Endothelial cell (in vitro differentiated cells): ENCODE measurements at regions not wholly inside any gene's neighbourhood (a gene's known extent, or its start where the extent isn't known, plus 50 kb on each side); places are given as distances from the start of the nearest gene placed in this dataset.

Experiments
- DNase-seq: peaks from one replicate; pipeline ENCODE4 v3.0.0; 2021; ENCODE audit warnings: low spot score
- H3K27ac Mint-ChIP-seq: one replicate; pipeline ENCODE4 v1.8.0; 2021; ENCODE audit warnings: mixed read lengths, inconsistent platforms; ENCODE audit not compliant: unreplicated experiment
- H3K27me3 Mint-ChIP-seq: one replicate; pipeline ENCODE4 v1.8.0; 2021; ENCODE audit warnings: mild to moderate bottlenecking, moderate library complexity, mixed read lengths, inconsistent platforms; ENCODE audit not compliant: unreplicated experiment
- H3K36me3 Mint-ChIP-seq: one replicate; pipeline ENCODE4 v1.8.0; 2021; ENCODE audit warnings: mild to moderate bottlenecking, low read depth, mixed read lengths, inconsistent platforms; ENCODE audit not compliant: unreplicated experiment
- H3K4me1 Mint-ChIP-seq: one replicate; pipeline ENCODE4 v1.8.0; 2021; ENCODE audit warnings: mild to moderate bottlenecking, mixed read lengths, inconsistent platforms; ENCODE audit not compliant: unreplicated experiment
- H3K4me3 Mint-ChIP-seq: one replicate; pipeline ENCODE4 v1.8.0; 2021; ENCODE audit warnings: mild to moderate bottlenecking, mixed read lengths, inconsistent platforms; ENCODE audit not compliant: unreplicated experiment
- H3K9me3 Mint-ChIP-seq: one replicate; pipeline ENCODE4 v1.8.0; 2021; ENCODE audit warnings: mixed read lengths, inconsistent platforms; ENCODE audit not compliant: unreplicated experiment
- TF ChIP-seq, protein P1 (sequence below): fragments of 200-600 bp; sonication (generic); IDR thresholded peaks from one replicate; pipeline ENCODE4 v1.5.0; 2021; ENCODE audit warnings: antibody characterized with exemption; ENCODE audit not compliant: unreplicated experiment

DNA sequence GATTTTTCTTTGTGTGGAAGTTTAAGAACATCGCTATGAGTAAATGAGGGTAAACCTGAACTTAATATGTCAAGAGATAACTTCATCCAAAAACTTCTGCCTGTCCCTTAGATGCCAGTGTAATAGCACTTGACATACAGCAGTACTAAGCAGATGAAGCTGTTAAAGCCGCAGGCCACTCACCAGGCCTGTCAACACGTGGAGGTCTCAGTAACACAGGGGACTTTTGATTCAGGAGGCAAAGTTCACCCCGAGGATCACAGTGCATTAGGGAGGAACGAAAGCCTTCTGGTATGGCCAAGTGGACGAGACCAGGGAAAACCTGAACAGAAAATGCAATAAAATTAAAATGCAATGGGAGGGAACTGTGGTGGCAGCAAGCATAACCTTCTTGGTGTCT, 235.7 kb downstream of the CHD9NB start:
- TF ChIP-seq, protein P1, sequence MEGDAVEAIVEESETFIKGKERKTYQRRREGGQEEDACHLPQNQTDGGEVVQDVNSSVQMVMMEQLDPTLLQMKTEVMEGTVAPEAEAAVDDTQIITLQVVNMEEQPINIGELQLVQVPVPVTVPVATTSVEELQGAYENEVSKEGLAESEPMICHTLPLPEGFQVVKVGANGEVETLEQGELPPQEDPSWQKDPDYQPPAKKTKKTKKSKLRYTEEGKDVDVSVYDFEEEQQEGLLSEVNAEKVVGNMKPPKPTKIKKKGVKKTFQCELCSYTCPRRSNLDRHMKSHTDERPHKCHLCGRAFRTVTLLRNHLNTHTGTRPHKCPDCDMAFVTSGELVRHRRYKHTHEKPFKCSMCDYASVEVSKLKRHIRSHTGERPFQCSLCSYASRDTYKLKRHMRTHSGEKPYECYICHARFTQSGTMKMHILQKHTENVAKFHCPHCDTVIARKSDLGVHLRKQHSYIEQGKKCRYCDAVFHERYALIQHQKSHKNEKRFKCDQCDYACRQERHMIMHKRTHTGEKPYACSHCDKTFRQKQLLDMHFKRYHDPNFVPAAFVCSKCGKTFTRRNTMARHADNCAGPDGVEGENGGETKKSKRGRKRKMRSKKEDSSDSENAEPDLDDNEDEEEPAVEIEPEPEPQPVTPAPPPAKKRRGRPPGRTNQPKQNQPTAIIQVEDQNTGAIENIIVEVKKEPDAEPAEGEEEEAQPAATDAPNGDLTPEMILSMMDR, result no peak
- Mint-ChIP-seq H3K4me1 (peaks cover 3% of the 10 kb centered on the region), H3K36me3 (no peaks in the 10 kb centered on the region), H3K4me3 (no peak overlapping the region), H3K9me3 (no peaks in the 10 kb centered on the region), H3K27ac (no peak overlapping the region), H3K27me3 (peaks cover 4% of the 10 kb centered on the region)
- DNase-seq, result no peak

DNA sequence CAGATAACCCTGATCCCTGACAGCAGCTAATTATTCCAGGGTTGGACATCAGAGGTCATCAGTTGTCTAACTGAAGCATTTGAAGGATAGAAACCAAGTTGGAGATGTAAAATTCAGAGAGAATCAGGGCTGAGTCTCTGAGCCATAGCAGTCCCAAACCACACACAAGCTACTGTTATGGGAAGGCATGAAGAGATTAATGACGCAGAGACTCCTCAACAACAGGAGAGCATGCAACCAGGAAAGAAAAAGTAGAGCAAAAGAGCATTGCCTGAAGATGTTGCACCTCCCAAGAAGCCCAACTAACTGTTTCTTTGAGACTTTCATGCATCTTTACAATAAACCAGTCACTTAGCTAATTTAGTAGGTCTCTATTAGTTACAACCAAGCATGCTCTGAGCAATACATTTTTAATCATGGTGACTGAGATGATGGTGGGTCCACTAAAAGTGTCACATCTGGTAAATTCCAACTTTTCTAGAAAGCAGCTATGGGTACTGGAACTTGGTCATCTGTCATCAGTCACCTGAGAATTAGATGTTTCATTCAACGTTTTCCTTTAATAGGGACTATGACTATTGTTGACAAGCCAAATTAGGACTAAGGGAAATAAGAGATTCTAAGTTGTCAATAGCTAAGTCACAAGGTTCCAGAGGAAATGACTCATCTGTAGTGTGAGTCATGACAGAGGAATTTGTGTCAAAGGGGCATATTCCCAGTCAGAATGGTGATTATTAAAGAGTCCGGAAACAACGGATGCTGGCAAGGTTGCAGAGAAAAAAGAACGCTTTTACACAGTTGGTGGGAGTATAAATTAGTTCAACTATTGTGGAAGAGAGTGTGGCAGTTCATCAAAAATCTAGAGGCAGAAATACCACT, 239.8 kb downstream of the CHD9NB start:
- H3K27me3 Mint-ChIP-seq, result peaks cover 2% of the 10 kb centered on the region
- no peak for DNase-seq
- no peak overlapping the region for H3K4me3 Mint-ChIP-seq
- H3K27ac Mint-ChIP-seq, result no peak overlapping the region
- H3K9me3 Mint-ChIP-seq, result peaks cover 5% of the 10 kb centered on the region
- H3K4me1 Mint-ChIP-seq, result no peaks in the 10 kb centered on the region
- peaks cover 3% of the 10 kb centered on the region for H3K36me3 Mint-ChIP-seq
- TF ChIP-seq, protein P1, result no peak

DNA sequence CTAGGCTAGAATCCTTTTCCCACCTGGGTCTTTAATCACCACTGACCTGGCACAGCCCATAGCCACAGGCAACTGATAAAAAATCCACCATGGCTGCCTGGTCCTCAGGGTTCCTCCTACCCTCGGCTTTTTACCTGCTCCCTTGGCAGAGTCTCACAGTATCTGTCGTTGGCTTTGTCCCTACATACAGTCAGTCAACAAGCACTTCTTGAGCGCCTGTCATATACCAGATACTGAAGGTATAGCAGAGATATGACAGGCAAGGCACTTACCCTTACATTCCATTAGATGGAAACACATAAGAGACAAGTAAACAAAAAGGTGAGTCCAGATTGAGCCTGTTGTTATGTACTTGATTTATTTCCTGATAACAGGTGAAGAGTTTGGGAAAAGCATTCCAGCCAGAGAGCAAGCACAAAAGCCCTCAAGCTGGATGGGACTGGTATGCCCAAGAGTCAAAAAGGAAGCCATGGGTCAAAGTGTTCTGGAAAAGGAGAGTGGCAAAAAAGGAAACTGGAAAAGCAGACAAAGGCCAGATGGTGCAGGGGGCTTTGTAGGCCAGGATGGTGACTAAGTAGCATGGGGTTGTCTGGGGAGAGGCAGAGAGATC, 247.0 kb downstream of the CHD9NB start:
- TF ChIP-seq, protein P1, result no peak
- Mint-ChIP-seq H3K27me3 (no peaks in the 10 kb centered on the region), H3K9me3 (peaks cover 5% of the 10 kb centered on the region), H3K4me1 (no peaks in the 10 kb centered on the region), H3K4me3 (no peak overlapping the region), H3K27ac (no peak overlapping the region), H3K36me3 (peaks cover 3% of the 10 kb centered on the region)
- DNase-seq, result no peak

DNA sequence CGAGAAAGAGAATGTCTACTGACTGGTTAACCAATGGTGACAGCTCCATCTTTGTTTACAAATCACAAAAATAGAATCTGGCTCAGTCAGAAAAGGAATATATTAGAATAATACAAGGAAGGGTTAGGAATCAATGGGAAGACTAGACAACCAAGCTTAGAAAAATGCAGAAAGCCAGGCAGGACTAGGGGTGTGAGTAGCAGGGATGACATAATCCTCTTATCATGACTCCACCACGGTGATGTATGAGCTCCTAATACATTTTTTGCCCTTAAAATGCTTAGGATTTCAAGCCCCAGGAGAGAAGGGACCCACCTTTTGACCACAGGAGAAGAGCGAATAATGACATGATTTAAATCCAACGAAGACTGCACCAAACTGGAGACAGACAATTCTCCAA, 252.3 kb downstream of the CHD9NB start:
- Mint-ChIP-seq H3K9me3 (no peaks in the 10 kb centered on the region), H3K27me3 (peaks cover 3% of the 10 kb centered on the region), H3K4me3 (no peak overlapping the region), H3K27ac (no peak overlapping the region), H3K36me3 (no peaks in the 10 kb centered on the region), H3K4me1 (no peaks in the 10 kb centered on the region)
- TF ChIP-seq, protein P1, result no peak
- no peak for DNase-seq

DNA sequence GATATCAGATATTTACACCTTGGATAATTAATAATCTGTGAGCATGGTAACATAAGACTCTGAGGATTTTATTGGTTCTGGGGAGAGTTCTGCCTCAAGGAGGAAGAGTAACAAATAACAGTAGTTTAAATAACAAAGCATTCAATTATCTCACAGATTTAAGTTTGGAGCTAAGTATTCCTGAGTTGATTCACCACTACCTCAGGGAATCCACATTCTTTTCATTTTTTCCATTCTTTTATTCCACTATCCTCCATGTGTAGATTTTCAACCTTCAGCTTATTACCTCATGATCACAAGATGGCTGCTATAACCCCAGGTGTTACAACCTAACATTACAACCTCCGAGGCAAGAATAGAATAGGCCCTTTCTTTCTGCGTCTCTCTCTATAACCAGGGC, 252.2 kb upstream of the TOX3 start:
- Mint-ChIP-seq H3K9me3 (no peaks in the 10 kb centered on the region), H3K36me3 (no peaks in the 10 kb centered on the region), H3K27ac (no peak overlapping the region), H3K4me1 (no peaks in the 10 kb centered on the region), H3K27me3 (peaks cover 3% of the 10 kb centered on the region), H3K4me3 (no peak overlapping the region)
- DNase-seq, result no peak
- TF ChIP-seq, protein P1, result no peak
